Mesenchymal stem cell (in vitro differentiated cells and primary cell): ENCODE measurements at regions not wholly inside any gene's neighbourhood (a gene's known extent, or its start where the extent isn't known, plus 50 kb on each side); places are given as distances from the start of the nearest gene placed in this dataset.
A peak's percentile ranks its signal among the peaks of the same experiment; 100 is the strongest.

Experiments
- DNase-seq: peaks from one replicate; pipeline ENCODE4 v3.0.0-alpha.2; 2013
- H2AFZ ChIP-seq: one replicate; pipeline ENCODE4 v1.6.1; 2013; ENCODE audit warnings: low read depth, mild to moderate bottlenecking, control low read depth, inconsistent platforms, low read length, moderate library complexity
- H2AK5ac ChIP-seq: 2 replicates; pipeline ENCODE4 v1.6.1; 2013; ENCODE audit warnings: low read length, moderate library complexity, mild to moderate bottlenecking, inconsistent platforms; ENCODE audit not compliant: severe bottlenecking
- H2BK120ac ChIP-seq: one replicate; pipeline ENCODE4 v1.6.1; 2013; ENCODE audit warnings: low read depth, mild to moderate bottlenecking, inconsistent platforms, low read length, moderate library complexity
- H2BK12ac ChIP-seq, 2 experiments: one replicate each; pipeline ENCODE4 v1.6.1; 2013; ENCODE audit warnings: inconsistent platforms in 2 of 2, low read length in 2 of 2, mild to moderate bottlenecking in 2 of 2, moderate library complexity in 2 of 2, control low read depth in 1 of 2
- H2BK15ac ChIP-seq: one replicate; pipeline ENCODE4 v1.6.1; 2013; ENCODE audit warnings: mild to moderate bottlenecking, low read depth, inconsistent platforms; ENCODE audit not compliant: poor library complexity, severe bottlenecking
- H2BK5ac ChIP-seq: 2 replicates; pipeline ENCODE4 v1.6.1; 2013; ENCODE audit warnings: low read depth, mild to moderate bottlenecking, low read length, control low read depth, inconsistent platforms; ENCODE audit not compliant: poor library complexity, severe bottlenecking
- H3K14ac ChIP-seq, 2 experiments: one replicate each; pipeline ENCODE4 v1.6.1; 2013; ENCODE audit warnings: inconsistent platforms in 2 of 2, low read length in 2 of 2, control low read depth in 1 of 2, mild to moderate bottlenecking in 1 of 2, moderate library complexity in 1 of 2
- H3K18ac ChIP-seq, 2 experiments: one replicate each; pipeline ENCODE4 v1.6.1; 2013; ENCODE audit warnings: inconsistent platforms in 2 of 2, low read length in 2 of 2, control low read depth in 1 of 2, low read depth in 1 of 2, mild to moderate bottlenecking in 1 of 2
- H3K23ac ChIP-seq, 2 experiments: one replicate each; pipeline ENCODE4 v1.6.1; 2013; ENCODE audit warnings: inconsistent platforms in 2 of 2, low read length in 2 of 2, mild to moderate bottlenecking in 2 of 2, moderate library complexity in 2 of 2, control low read depth in 1 of 2
- H3K27ac ChIP-seq: 2 replicates; pipeline ENCODE4 v1.5.1; 2013; ENCODE audit warnings: mild to moderate bottlenecking, moderate library complexity, low read length, control low read depth, inconsistent platforms; ENCODE audit not compliant: poor library complexity, severe bottlenecking
- H3K27me3 ChIP-seq, 2 experiments: 2 replicates each; pipeline versions ENCODE4 v1.6.1 to v1.7.0; 2013; ENCODE audit warnings: low read length in 2 of 2, mild to moderate bottlenecking in 2 of 2, moderate library complexity in 2 of 2, control low read depth in 1 of 2, inconsistent platforms in 1 of 2; ENCODE audit not compliant: control insufficient read depth in 1 of 2, insufficient read depth in 1 of 2
- H3K36me3 ChIP-seq, 2 experiments: 2 replicates each; pipeline versions ENCODE4 v1.6.1 to v1.7.0; 2013; ENCODE audit warnings: low read length in 2 of 2, control low read depth in 1 of 2, inconsistent platforms in 1 of 2, low read depth in 1 of 2, mild to moderate bottlenecking in 1 of 2; ENCODE audit not compliant: insufficient read depth in 2 of 2, control insufficient read depth in 1 of 2
- H3K4ac ChIP-seq, 2 experiments: one replicate each; pipeline ENCODE4 v1.6.1; 2013; ENCODE audit warnings: inconsistent platforms in 2 of 2, low read length in 2 of 2, mild to moderate bottlenecking in 2 of 2, moderate library complexity in 2 of 2, control low read depth in 1 of 2, low read depth in 1 of 2
- H3K4me1 ChIP-seq: 2 replicates; pipeline ENCODE4 v1.6.1; 2013; ENCODE audit warnings: low read depth, low read length, control low read depth; ENCODE audit not compliant: control insufficient read depth, insufficient read depth
- H3K4me2 ChIP-seq: 2 replicates; pipeline ENCODE4 v1.6.1; 2013; ENCODE audit warnings: low read length, mild to moderate bottlenecking, inconsistent platforms; ENCODE audit not compliant: poor library complexity, severe bottlenecking
- H3K4me3 ChIP-seq, 2 experiments: 2 replicates each; pipeline versions ENCODE4 v1.5.1 to v1.7.0; 2013; ENCODE audit warnings: low read length in 2 of 2, mild to moderate bottlenecking in 2 of 2, control low read depth in 1 of 2, low read depth in 1 of 2; ENCODE audit not compliant: insufficient read depth in 1 of 2
- H3K79me1 ChIP-seq: replicated peaks from 2 replicates; pipeline ENCODE4 v1.6.1; 2013; ENCODE audit warnings: mild to moderate bottlenecking, control low read depth, low read length, inconsistent platforms; ENCODE audit not compliant: poor library complexity, severe bottlenecking
- H3K9ac ChIP-seq: 2 replicates; pipeline ENCODE4 v1.7.0; 2013; ENCODE audit warnings: mild to moderate bottlenecking, low read length, moderate library complexity
- H3K9me3 ChIP-seq: 2 replicates; pipeline ENCODE4 v1.7.0; 2013; ENCODE audit warnings: mild to moderate bottlenecking, low read length; ENCODE audit not compliant: control insufficient read depth
- H4K8ac ChIP-seq: one replicate; pipeline ENCODE4 v1.6.1; 2013; ENCODE audit warnings: inconsistent platforms, mild to moderate bottlenecking, low read length, moderate library complexity
- H4K91ac ChIP-seq: one replicate; pipeline ENCODE4 v1.6.1; 2013; ENCODE audit warnings: mild to moderate bottlenecking, low read length, inconsistent platforms
- WGBS: methylation state at CpG from one replicate; pipeline ENCODE4 v1.1.7; 2013; ENCODE audit warnings: mixed read lengths; 5-methylcytosine and 5-hydroxymethylcytosine counted together

GRCh38 chr4:20538905-20539304 is 161.4 kb upstream of the PACRGL start:
- no peaks in the 10 kb centered on the region for H3K79me1 ChIP-seq
- no peak overlapping the region for H2BK5ac ChIP-seq
- 88% methylated on average over 4 of the region's 5 CpGs for WGBS
- DNase-seq, result no peak
- no peak overlapping the region for H3K4me3 ChIP-seq
- H3K9me3 ChIP-seq, result no peaks in the 10 kb centered on the region
- no peak overlapping the region for H2BK12ac ChIP-seq
- H2AFZ ChIP-seq, result no peak overlapping the region
- no peak overlapping the region for H3K4me2 ChIP-seq
- no peak overlapping the region for H2AK5ac ChIP-seq
- H2BK15ac ChIP-seq, result no peak overlapping the region
- no peak overlapping the region for H3K23ac ChIP-seq
- H3K4ac ChIP-seq, result no peak overlapping the region
- no peak overlapping the region for H3K14ac ChIP-seq
- peaks cover 1% of the 10 kb centered on the region for H3K4me1 ChIP-seq
- H4K91ac ChIP-seq, result no peak overlapping the region
- H3K9ac ChIP-seq, result no peak overlapping the region
- no peaks in the 10 kb centered on the region for H3K27me3 ChIP-seq
- H4K8ac ChIP-seq, result no peak overlapping the region
- H3K36me3 ChIP-seq, result peaks cover 0 to 59% of the 10 kb centered on the region in 2 experiments
- H3K27ac ChIP-seq, result no peak overlapping the region
- H2BK120ac ChIP-seq, result no peak overlapping the region
- no peak overlapping the region for H3K18ac ChIP-seq

GRCh38 chr4:20543131-20543530 is 157.1 kb upstream of the PACRGL start:
- no peak overlapping the region for H2BK12ac ChIP-seq
- no peak overlapping the region for H4K91ac ChIP-seq
- no peak overlapping the region for H3K4ac ChIP-seq
- no peak overlapping the region for H2BK15ac ChIP-seq
- H3K23ac ChIP-seq, result no peak overlapping the region
- no peak overlapping the region for H2BK120ac ChIP-seq
- no peak overlapping the region for H3K18ac ChIP-seq
- no peak overlapping the region for H2BK5ac ChIP-seq
- no peak overlapping the region for H2AK5ac ChIP-seq
- H2AFZ ChIP-seq, result no peak overlapping the region
- peaks cover 0 to 36% of the 10 kb centered on the region in 2 experiments for H3K36me3 ChIP-seq
- no peak overlapping the region for H3K4me3 ChIP-seq
- H3K9ac ChIP-seq, result no peak overlapping the region
- no peaks in the 10 kb centered on the region for H3K4me1 ChIP-seq
- no peak overlapping the region for H4K8ac ChIP-seq
- WGBS, result 96% methylated on average over 2 of the region's 2 CpGs
- H3K9me3 ChIP-seq, result no peaks in the 10 kb centered on the region
- H3K79me1 ChIP-seq, result no peaks in the 10 kb centered on the region
- H3K14ac ChIP-seq, result no peak overlapping the region
- no peak overlapping the region for H3K27ac ChIP-seq
- H3K4me2 ChIP-seq, result no peak overlapping the region
- no peak for DNase-seq
- H3K27me3 ChIP-seq, result no peaks in the 10 kb centered on the region

GRCh38 chr4:20544645-20545044 is 155.6 kb upstream of the PACRGL start:
- H2BK5ac ChIP-seq, result no peak overlapping the region
- H3K4me3 ChIP-seq, result no peak overlapping the region

GRCh38 chr4:20552004-20552403 is 148.3 kb upstream of the PACRGL start:
- no peak overlapping the region for H3K14ac ChIP-seq
- no peak overlapping the region for H2AK5ac ChIP-seq
- H3K23ac ChIP-seq, result no peak overlapping the region
- DNase-seq, result no peak
- H3K18ac ChIP-seq, result no peak overlapping the region
- H3K4me3 ChIP-seq, result no peak overlapping the region
- H3K9me3 ChIP-seq, result no peaks in the 10 kb centered on the region
- H3K27me3 ChIP-seq, result no peaks in the 10 kb centered on the region
- no peak overlapping the region for H3K4ac ChIP-seq
- no peak overlapping the region for H2AFZ ChIP-seq
- no peak overlapping the region for H3K27ac ChIP-seq
- H4K8ac ChIP-seq, result no peak overlapping the region
- 79% methylated on average over 3 of the region's 5 CpGs for WGBS
- H2BK5ac ChIP-seq, result no peak overlapping the region
- no peak overlapping the region for H2BK120ac ChIP-seq
- no peaks in the 10 kb centered on the region for H3K4me1 ChIP-seq
- no peaks in the 10 kb centered on the region for H3K79me1 ChIP-seq
- no peak overlapping the region for H2BK12ac ChIP-seq
- H3K36me3 ChIP-seq, result peaks cover 0 to 65% of the 10 kb centered on the region in 2 experiments
- H3K4me2 ChIP-seq, result no peak overlapping the region
- H4K91ac ChIP-seq, result no peak overlapping the region
- no peak overlapping the region for H3K9ac ChIP-seq
- no peak overlapping the region for H2BK15ac ChIP-seq

More at GRCh38 chr4:20544645-20545044, 155.6 kb upstream of the PACRGL start:
- Histone ChIP-seq H3K4me1 (no peaks in the 10 kb centered on the region), H3K9ac (no peak overlapping the region), H4K91ac (no peak overlapping the region), H3K36me3 (peaks cover 0 to 39% of the 10 kb centered on the region in 2 experiments), H3K9me3 (no peaks in the 10 kb centered on the region), H3K14ac (no peak overlapping the region), H2AFZ (no peak overlapping the region), H4K8ac (no peak overlapping the region), H3K18ac (no peak overlapping the region), H3K23ac (no peak overlapping the region), H3K27ac (no peak overlapping the region), H2AK5ac (no peak overlapping the region), H3K4ac (no peak overlapping the region), H2BK120ac (no peak overlapping the region), H2BK12ac (no peak overlapping the region), H3K27me3 (no peaks in the 10 kb centered on the region), H3K4me2 (no peak overlapping the region), H2BK15ac (no peak overlapping the region), H3K79me1 (no peaks in the 10 kb centered on the region)
- DNase-seq, result peak; percentile 59
- 78% methylated on average over 1 of the region's 3 CpGs for WGBS
